ENCODE measurements at regions not wholly inside any gene's neighbourhood (a gene's known extent, or its start where the extent isn't known, plus 50 kb on each side); places are given as distances from the start of the nearest gene placed in this dataset.

DNA sequence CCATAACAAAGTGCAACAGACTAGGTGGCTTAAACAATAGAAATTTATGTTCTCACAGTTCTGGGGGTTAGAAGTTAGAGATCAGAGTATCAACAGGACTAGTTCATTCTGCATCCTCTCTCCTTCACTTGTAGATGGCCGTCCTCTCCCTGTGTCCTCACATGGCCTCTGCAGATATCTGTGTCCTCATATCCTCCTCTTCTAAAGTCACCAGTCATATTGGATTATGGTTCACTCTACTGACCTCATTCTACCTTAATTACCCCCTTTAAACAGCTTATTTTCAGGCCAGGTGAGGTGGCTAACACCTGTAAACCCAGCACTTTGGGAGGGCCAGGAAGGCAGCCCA lies 135.1 kb downstream of the RAB38 start:
- Histone ChIP-seq H3K4me3 (replicated peaks in 1 of 4; ENCODE audit: control extremely low read depth in 1 of 4, insufficient read depth in 1 of 4, low read depth in 3 of 4, low read length in 4 of 4) (no peak overlapping the region), H3K9me3 (ENCODE audit: control insufficient read depth, insufficient read depth, low read depth, low read length) (no peaks in the 10 kb centered on the region), H3K4me1 (ENCODE audit: control insufficient read depth, extremely low read depth, insufficient read depth, low read length) (no peaks in the 10 kb centered on the region), H3K36me3 (ENCODE audit: control insufficient read depth, insufficient read depth, low read length) (no peaks in the 10 kb centered on the region), H3K27me3 (ENCODE audit: control insufficient read depth, insufficient read depth, low read length) (no peaks in the 10 kb centered on the region), H3K79me2 (ENCODE audit: control insufficient read depth, insufficient read depth, low read length) (no peaks in the 10 kb centered on the region), H4K20me1 (ENCODE audit: control insufficient read depth, extremely low read depth, insufficient read depth, low read length) (no peaks in the 10 kb centered on the region), H2AFZ (ENCODE audit: low read length) (no peak overlapping the region), H3K4me2 (ENCODE audit: extremely low read depth, insufficient read depth, low read length) (no peak overlapping the region), H3K27ac (ENCODE audit: insufficient read depth, low read length) (no peak overlapping the region), H3K9ac (ENCODE audit: insufficient read depth, low read length) (no peak overlapping the region)
- no peak for DNase-seq (ENCODE audit: low read depth in 2 of 2)
- no peak for TF ChIP-seq EZH2 (IDR thresholded peaks at IDR 0.05; ENCODE audit: low read length, missing control alignments)
- TF ChIP-seq, protein P1, sequence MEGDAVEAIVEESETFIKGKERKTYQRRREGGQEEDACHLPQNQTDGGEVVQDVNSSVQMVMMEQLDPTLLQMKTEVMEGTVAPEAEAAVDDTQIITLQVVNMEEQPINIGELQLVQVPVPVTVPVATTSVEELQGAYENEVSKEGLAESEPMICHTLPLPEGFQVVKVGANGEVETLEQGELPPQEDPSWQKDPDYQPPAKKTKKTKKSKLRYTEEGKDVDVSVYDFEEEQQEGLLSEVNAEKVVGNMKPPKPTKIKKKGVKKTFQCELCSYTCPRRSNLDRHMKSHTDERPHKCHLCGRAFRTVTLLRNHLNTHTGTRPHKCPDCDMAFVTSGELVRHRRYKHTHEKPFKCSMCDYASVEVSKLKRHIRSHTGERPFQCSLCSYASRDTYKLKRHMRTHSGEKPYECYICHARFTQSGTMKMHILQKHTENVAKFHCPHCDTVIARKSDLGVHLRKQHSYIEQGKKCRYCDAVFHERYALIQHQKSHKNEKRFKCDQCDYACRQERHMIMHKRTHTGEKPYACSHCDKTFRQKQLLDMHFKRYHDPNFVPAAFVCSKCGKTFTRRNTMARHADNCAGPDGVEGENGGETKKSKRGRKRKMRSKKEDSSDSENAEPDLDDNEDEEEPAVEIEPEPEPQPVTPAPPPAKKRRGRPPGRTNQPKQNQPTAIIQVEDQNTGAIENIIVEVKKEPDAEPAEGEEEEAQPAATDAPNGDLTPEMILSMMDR (conservative IDR thresholded peaks at IDR 0.05 in 1 of 2, IDR thresholded peaks at IDR 0.05 in 1 of 2; ENCODE audit: low read depth in 1 of 2, low read length in 2 of 2): no peak

DNA sequence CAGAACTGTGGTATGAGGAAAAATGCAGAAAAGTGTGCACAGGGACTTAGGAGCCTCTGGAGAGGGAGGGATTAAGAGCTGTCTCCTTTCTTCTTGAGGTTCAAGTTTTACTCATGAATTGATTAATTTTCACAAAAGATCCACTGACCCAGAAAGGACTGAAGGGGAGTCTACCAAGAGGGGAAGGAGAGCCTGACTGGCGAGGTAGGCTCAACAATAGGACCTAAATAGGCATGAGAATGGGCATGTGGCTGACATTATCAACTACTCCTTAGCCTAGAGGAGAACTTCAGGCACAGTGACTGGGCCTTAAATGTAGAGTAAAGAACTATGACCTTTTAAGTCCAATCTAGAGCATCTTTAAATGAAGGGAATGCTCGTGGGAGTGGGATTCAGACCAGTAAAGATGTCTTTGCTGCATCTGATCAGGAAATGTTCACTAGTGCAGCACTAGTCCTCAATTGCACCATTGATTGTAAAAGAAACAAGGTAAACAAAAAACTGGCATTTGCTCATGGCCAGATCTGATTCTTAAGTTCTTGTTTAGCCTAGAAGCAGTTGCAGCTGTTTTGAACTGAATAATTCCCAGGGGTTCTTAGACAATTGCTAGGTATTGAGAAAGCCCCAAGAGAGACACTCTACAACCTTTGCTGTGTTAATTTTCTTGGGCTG lies 135.6 kb downstream of the RAB38 start:
- H3K27me3 ChIP-seq (ENCODE audit: control insufficient read depth, insufficient read depth, low read length): no peaks in the 10 kb centered on the region
- H3K4me2 ChIP-seq (ENCODE audit: extremely low read depth, insufficient read depth, low read length): no peak overlapping the region
- no peaks in the 10 kb centered on the region for H3K36me3 ChIP-seq (ENCODE audit: control insufficient read depth, insufficient read depth, low read length)
- no peak for DNase-seq (ENCODE audit: low read depth in 2 of 2)
- H3K9ac ChIP-seq (ENCODE audit: insufficient read depth, low read length): no peak overlapping the region
- no peaks in the 10 kb centered on the region for H3K79me2 ChIP-seq (ENCODE audit: control insufficient read depth, insufficient read depth, low read length)
- no peak for TF ChIP-seq EZH2 (IDR thresholded peaks at IDR 0.05; ENCODE audit: low read length, missing control alignments)
- TF ChIP-seq, protein P1 (conservative IDR thresholded peaks at IDR 0.05 in 1 of 2, IDR thresholded peaks at IDR 0.05 in 1 of 2; ENCODE audit: low read depth in 1 of 2, low read length in 2 of 2): no peak
- no peak overlapping the region for H3K27ac ChIP-seq (ENCODE audit: insufficient read depth, low read length)
- no peak overlapping the region for H2AFZ ChIP-seq (ENCODE audit: low read length)
- no peaks in the 10 kb centered on the region for H3K4me1 ChIP-seq (ENCODE audit: control insufficient read depth, extremely low read depth, insufficient read depth, low read length)
- H3K9me3 ChIP-seq (ENCODE audit: control insufficient read depth, insufficient read depth, low read depth, low read length): no peaks in the 10 kb centered on the region
- H3K4me3 ChIP-seq (replicated peaks in 1 of 4; ENCODE audit: control extremely low read depth in 1 of 4, insufficient read depth in 1 of 4, low read depth in 3 of 4, low read length in 4 of 4): no peak overlapping the region
- H4K20me1 ChIP-seq (ENCODE audit: control insufficient read depth, extremely low read depth, insufficient read depth, low read length): no peaks in the 10 kb centered on the region

DNA sequence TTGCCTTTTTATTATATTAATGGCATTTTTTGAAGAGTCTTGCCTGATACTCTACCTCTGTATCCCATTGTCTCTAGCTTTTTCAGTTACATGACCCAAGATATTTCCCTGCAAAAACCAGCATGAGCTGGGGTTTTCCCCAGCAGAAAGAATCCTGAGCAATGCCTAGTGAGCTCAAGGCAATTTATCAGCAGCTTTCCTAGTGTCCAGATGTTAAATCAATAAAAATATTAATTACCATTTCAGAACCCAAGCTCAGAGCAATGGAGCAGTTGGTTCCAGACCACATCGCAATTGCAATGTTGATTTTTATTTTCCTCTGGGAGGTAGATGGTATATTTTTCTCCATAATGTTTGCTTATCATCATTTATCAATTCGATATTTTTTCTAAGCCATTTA lies 137.2 kb downstream of the RAB38 start:
- DNase-seq (ENCODE audit: low read depth in 2 of 2): no peak
- no peak overlapping the region for H2AFZ ChIP-seq (ENCODE audit: low read length)
- no peak overlapping the region for H3K27ac ChIP-seq (ENCODE audit: insufficient read depth, low read length)
- H3K9me3 ChIP-seq (ENCODE audit: control insufficient read depth, insufficient read depth, low read depth, low read length): no peaks in the 10 kb centered on the region
- H3K9ac ChIP-seq (ENCODE audit: insufficient read depth, low read length): no peak overlapping the region
- no peak overlapping the region for H3K4me2 ChIP-seq (ENCODE audit: extremely low read depth, insufficient read depth, low read length)
- H3K79me2 ChIP-seq (ENCODE audit: control insufficient read depth, insufficient read depth, low read length): no peaks in the 10 kb centered on the region
- H3K4me1 ChIP-seq (ENCODE audit: control insufficient read depth, extremely low read depth, insufficient read depth, low read length): no peaks in the 10 kb centered on the region
- no peaks in the 10 kb centered on the region for H3K27me3 ChIP-seq (ENCODE audit: control insufficient read depth, insufficient read depth, low read length)
- H4K20me1 ChIP-seq (ENCODE audit: control insufficient read depth, extremely low read depth, insufficient read depth, low read length): no peaks in the 10 kb centered on the region
- TF ChIP-seq, protein P1 (conservative IDR thresholded peaks at IDR 0.05 in 1 of 2, IDR thresholded peaks at IDR 0.05 in 1 of 2; ENCODE audit: low read depth in 1 of 2, low read length in 2 of 2): no peak
- no peak for TF ChIP-seq EZH2 (IDR thresholded peaks at IDR 0.05; ENCODE audit: low read length, missing control alignments)
- H3K36me3 ChIP-seq (ENCODE audit: control insufficient read depth, insufficient read depth, low read length): no peaks in the 10 kb centered on the region
- no peak overlapping the region for H3K4me3 ChIP-seq (replicated peaks in 1 of 4; ENCODE audit: control extremely low read depth in 1 of 4, insufficient read depth in 1 of 4, low read depth in 3 of 4, low read length in 4 of 4)
